ENCODE measurements at regions not wholly inside any gene's neighbourhood (a gene's known extent, or its start where the extent isn't known, plus 50 kb on each side); places are given as distances from the start of the nearest gene placed in this dataset.

DNA sequence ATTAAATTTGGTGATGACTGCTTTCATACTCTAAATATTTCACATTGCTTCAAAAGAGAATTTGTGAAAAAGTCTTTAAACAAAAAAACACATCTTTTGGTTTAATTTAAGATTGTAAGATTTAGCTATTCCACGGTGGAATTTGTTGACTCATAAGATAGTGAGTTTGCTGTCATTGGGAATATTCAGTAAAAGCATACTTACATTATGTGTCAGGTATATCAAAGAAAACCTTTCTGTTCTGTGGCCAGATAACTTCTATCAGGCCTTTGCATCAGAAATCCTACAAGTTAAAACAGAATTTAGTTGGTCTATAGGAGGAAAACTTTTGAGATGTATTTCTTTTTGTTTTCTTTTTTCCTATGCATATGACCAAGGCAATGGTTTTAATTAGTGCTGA is 148.8 kb upstream of the E2F7 start:
- TF ChIP-seq, protein P1, sequence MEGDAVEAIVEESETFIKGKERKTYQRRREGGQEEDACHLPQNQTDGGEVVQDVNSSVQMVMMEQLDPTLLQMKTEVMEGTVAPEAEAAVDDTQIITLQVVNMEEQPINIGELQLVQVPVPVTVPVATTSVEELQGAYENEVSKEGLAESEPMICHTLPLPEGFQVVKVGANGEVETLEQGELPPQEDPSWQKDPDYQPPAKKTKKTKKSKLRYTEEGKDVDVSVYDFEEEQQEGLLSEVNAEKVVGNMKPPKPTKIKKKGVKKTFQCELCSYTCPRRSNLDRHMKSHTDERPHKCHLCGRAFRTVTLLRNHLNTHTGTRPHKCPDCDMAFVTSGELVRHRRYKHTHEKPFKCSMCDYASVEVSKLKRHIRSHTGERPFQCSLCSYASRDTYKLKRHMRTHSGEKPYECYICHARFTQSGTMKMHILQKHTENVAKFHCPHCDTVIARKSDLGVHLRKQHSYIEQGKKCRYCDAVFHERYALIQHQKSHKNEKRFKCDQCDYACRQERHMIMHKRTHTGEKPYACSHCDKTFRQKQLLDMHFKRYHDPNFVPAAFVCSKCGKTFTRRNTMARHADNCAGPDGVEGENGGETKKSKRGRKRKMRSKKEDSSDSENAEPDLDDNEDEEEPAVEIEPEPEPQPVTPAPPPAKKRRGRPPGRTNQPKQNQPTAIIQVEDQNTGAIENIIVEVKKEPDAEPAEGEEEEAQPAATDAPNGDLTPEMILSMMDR (conservative IDR thresholded peaks at IDR 0.05; ENCODE audit: low read depth, low read length) = no peak
- DNase-seq (ENCODE audit: low read depth) = no peak
- no peak overlapping the region for H3K4me3 ChIP-seq (ENCODE audit: low read length)

DNA sequence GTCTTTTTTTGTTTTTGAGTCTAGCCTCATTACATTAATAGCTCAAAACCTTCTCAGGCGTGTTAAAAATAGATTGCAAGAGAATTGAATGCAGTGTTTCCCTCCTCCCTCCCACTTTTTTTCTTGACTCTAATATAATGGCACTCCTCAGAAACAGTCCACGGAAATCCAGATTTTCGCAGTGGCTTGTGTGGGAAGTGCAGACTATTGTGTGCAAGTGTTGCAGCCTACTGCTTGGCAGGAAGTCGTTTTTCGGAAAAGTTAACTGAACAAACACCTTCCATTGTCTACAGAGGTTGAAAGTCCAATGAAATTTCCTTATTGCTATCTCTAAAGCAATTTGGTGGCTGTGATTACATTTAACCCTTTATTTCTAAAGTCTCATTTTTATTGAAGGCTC is 147.9 kb upstream of the E2F7 start:
- TF ChIP-seq, protein P1 (conservative IDR thresholded peaks at IDR 0.05; ENCODE audit: low read depth, low read length) = no peak
- no peak for DNase-seq (ENCODE audit: low read depth)

DNA sequence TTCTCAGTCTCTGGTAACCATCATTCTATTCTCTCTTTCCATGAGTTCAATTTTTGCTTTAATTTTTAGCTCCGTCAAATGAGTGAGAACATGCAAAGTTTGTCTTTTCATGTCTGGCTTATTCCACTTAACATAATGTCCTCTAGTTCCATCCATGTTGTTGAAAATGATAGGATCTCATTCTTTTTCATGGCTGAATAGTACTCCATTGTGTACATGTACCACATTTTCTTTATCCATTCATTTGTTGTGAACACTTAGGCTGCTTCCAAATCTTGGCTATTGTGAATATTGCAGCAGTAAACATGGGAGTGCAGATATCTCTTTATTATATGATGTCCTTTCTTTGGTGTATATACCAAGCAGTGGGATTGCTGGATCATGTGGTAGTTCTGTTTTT is 145.4 kb upstream of the E2F7 start:
- no peak overlapping the region for H3K4me3 ChIP-seq (ENCODE audit: low read length)
- TF ChIP-seq, protein P1 (conservative IDR thresholded peaks at IDR 0.05; ENCODE audit: low read depth, low read length) = no peak
- no peak for DNase-seq (ENCODE audit: low read depth)

More for the DNA sequence above, 147.9 kb upstream of the E2F7 start:
- no peak overlapping the region for H3K4me3 ChIP-seq (ENCODE audit: low read length)

DNA sequence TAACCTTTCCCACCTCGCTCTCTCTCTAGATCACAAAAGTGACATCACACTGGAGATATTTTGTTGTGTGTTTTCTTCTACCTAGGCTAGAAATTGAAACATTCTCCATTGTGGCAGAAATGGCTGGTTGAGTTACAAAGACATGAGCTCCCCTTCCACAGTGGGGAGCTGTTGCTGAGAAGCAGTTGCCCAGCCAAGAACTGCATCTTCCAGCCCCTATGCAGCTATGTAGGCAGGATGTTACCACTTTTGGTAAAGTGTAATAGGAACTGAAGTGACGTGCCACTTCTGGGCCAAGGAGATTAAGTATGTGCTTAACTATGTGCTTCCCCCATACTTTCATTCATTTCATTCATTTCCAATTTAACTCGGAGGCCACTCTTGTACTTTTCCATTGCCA is 138.7 kb upstream of the E2F7 start:
- H3K4me3 ChIP-seq (ENCODE audit: low read length) = no peak overlapping the region
- DNase-seq (ENCODE audit: low read depth) = no peak
- TF ChIP-seq, protein P1 (conservative IDR thresholded peaks at IDR 0.05; ENCODE audit: low read depth, low read length) = no peak

DNA sequence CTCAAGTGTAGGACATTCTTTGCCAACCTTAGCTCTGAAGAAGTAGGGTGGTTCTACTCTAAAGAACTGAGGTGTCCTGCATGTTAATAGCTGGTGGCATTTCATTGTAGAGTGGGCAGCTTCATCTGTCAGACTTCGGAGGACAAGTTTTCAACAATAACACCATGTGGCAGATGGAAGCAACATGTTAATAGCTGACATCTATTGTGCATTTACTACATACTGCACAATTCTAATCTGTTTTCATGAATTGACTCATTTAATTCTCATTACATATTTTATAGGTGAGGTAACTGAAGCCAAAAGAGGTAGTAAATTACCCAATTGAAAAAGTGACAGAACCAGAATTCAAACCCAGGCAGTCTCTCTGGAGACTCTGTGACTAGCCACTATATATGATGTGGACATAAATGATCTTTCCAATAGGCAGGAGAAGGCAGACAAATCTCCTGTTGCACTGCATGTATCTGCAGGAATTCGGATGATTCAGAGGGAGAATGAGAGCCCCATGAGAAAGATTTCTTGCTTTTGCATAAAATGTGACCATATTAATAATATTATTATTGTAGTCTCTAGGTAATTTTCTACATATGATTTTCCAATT is 137.2 kb upstream of the E2F7 start:
- TF ChIP-seq, protein P1 (conservative IDR thresholded peaks at IDR 0.05; ENCODE audit: low read depth, low read length) = no peak
- DNase-seq (ENCODE audit: low read depth) = no peak
- no peak overlapping the region for H3K4me3 ChIP-seq (ENCODE audit: low read length)

DNA sequence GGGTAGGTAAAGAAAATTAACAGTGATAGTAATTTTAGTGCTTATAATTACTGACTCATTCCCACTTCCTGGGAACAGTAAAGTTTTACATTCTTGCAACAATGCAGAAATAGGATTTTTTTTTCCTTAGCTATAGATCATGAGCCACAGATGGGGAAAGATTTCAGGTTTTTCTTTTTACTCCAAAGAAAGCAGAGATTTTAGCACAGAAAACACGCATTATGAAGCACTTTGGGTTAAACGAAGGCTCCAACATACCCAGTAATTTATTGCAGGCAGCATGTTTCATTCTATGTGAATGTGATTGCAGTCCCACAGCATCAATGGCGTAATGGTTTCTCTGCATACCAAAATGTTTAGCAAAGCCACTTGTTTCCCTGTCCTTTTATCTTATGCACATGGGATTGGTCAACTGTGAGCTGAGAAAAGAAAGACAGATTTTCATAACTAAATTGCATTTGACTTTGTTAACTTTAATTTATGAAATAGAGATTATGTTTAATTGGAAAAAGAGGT is 124.6 kb upstream of the E2F7 start:
- TF ChIP-seq, protein P1 (conservative IDR thresholded peaks at IDR 0.05; ENCODE audit: low read depth, low read length) = no peak
- no peak overlapping the region for H3K4me3 ChIP-seq (ENCODE audit: low read length)
- peak; percentile 13 for DNase-seq (ENCODE audit: low read depth)

DNA sequence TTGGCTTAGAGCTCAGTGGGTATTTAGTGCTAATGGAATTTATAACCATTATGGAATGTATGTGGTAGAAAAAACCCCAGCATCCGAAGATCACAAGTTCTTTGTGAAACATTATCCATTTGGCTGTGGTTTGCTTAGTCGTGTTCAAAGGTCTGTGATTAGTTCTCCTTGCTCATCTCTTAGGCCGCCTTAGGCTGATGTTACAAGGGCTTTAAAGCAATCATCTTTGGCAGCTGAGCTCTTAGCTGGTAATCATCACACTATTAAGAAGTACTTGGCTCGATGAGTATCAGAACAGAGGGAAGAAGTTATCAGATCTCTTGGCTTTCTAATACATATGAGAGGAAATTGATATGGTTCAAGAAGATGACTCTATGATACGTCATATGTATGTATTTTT is 124.1 kb upstream of the E2F7 start:
- H3K4me3 ChIP-seq (ENCODE audit: low read length) = no peak overlapping the region
- TF ChIP-seq, protein P1 (conservative IDR thresholded peaks at IDR 0.05; ENCODE audit: low read depth, low read length) = no peak
- DNase-seq (ENCODE audit: low read depth) = peak; percentile 59
